HAP-1 (cell line): ENCODE measurements at regions not wholly inside any gene's neighbourhood (a gene's known extent, or its start where the extent isn't known, plus 50 kb on each side); places are given as distances from the start of the nearest gene placed in this dataset.
A peak's percentile ranks its signal among the peaks of the same experiment; 100 is the strongest.

Experiments
- DNase-seq, 2 experiments: peaks; one replicate each; pipeline ENCODE4 v3.0.0-alpha.2; 2016 to 2020; ENCODE audit warnings: low spot score in 2 of 2
- H3K27me3 ChIP-seq: fragments of 250-450 bp; sonication (Bioruptor Pico); 2 replicates; pipeline ENCODE4 v1.5.1; 2020; ENCODE audit warnings: low read depth, mild to moderate bottlenecking, moderate library complexity
- H3K36me3 ChIP-seq: fragments of 250-450 bp; sonication (Bioruptor Pico); replicated peaks from 2 replicates; pipeline ENCODE4 v1.5.1; 2020; ENCODE audit warnings: mild to moderate bottlenecking
- H3K4me1 ChIP-seq: fragments of 250-450 bp; sonication (Bioruptor Pico); 2 replicates; pipeline ENCODE4 v1.5.1; 2020; ENCODE audit warnings: mild to moderate bottlenecking
- H3K4me3 ChIP-seq: fragments of 250-450 bp; sonication (Bioruptor Pico); 2 replicates; pipeline ENCODE4 v1.5.1; 2020; ENCODE audit warnings: mild to moderate bottlenecking, moderate library complexity
- H3K9me3 ChIP-seq: fragments of 250-450 bp; sonication (Bioruptor Pico); 2 replicates; pipeline ENCODE4 v1.5.1; 2020; ENCODE audit warnings: mild to moderate bottlenecking, moderate library complexity
- in situ Hi-C: fragments of 300-500 bp; cut with MboI; formaldehyde crosslinking; loops from 3 replicates; pipeline ENCODE4 v1.14.3; 2020; ENCODE audit warnings: low sequenced_read_pairs, inconsistent platforms, mixed read lengths

GRCh38 chr16:62386411-62386810, 350.2 kb upstream of the CDH8 start:
- Histone ChIP-seq H3K4me3 (no peak overlapping the region), H3K4me1 (no peaks in the 10 kb centered on the region), H3K9me3 (no peaks in the 10 kb centered on the region), H3K36me3 (no peaks in the 10 kb centered on the region), H3K27me3 (no peaks in the 10 kb centered on the region)
- no peak for DNase-seq
- in situ Hi-C loops: no loop called here

- DNase-seq: no peak
- in situ Hi-C loops: no loop called here
- Histone ChIP-seq H3K36me3 (no peaks in the 10 kb centered on the region), H3K4me3 (no peak overlapping the region), H3K27me3 (no peaks in the 10 kb centered on the region), H3K9me3 (no peaks in the 10 kb centered on the region), H3K4me1 (no peaks in the 10 kb centered on the region)
These were observed 347.7 kb upstream of the CDH8 start for GRCh38 chr16:62383941-62384340.

- Histone ChIP-seq H3K4me3 (no peak overlapping the region), H3K9me3 (no peaks in the 10 kb centered on the region), H3K36me3 (no peaks in the 10 kb centered on the region), H3K27me3 (no peaks in the 10 kb centered on the region), H3K4me1 (peaks cover 5% of the 10 kb centered on the region)
- in situ Hi-C loops: no loop called here
- DNase-seq: no peak
These were observed 334.2 kb upstream of the CDH8 start for GRCh38 chr16:62370445-62370844.

- Histone ChIP-seq H3K4me3 (no peak overlapping the region), H3K27me3 (no peaks in the 10 kb centered on the region), H3K9me3 (no peaks in the 10 kb centered on the region), H3K4me1 (no peaks in the 10 kb centered on the region), H3K36me3 (no peaks in the 10 kb centered on the region)
- peak in 1 of 2 experiments; percentile 8 for DNase-seq
- in situ Hi-C loops: no loop called here
These were observed 327.3 kb upstream of the CDH8 start for GRCh38 chr16:62363501-62363900.

GRCh38 chr16:62353355-62353754, 317.1 kb upstream of the CDH8 start:
- Histone ChIP-seq H3K4me1 (no peaks in the 10 kb centered on the region), H3K9me3 (no peaks in the 10 kb centered on the region), H3K27me3 (no peaks in the 10 kb centered on the region), H3K36me3 (no peaks in the 10 kb centered on the region), H3K4me3 (no peak overlapping the region)
- in situ Hi-C loops: no loop called here
- no peak for DNase-seq

GRCh38 chr16:62342216-62342615, 306.0 kb upstream of the CDH8 start:
- in situ Hi-C loops: no loop called here
- Histone ChIP-seq H3K4me1 (no peaks in the 10 kb centered on the region), H3K36me3 (no peaks in the 10 kb centered on the region), H3K4me3 (no peak overlapping the region), H3K27me3 (no peaks in the 10 kb centered on the region), H3K9me3 (no peaks in the 10 kb centered on the region)
- no peak for DNase-seq

GRCh38 chr16:62335356-62335755, 299.1 kb upstream of the CDH8 start:
- Histone ChIP-seq H3K27me3 (no peaks in the 10 kb centered on the region), H3K36me3 (no peaks in the 10 kb centered on the region), H3K4me1 (no peaks in the 10 kb centered on the region), H3K9me3 (no peaks in the 10 kb centered on the region), H3K4me3 (no peak overlapping the region)
- in situ Hi-C loops: no loop called here
- DNase-seq: no peak

GRCh38 chr16:62321606-62322005, 285.4 kb upstream of the CDH8 start:
- no peak for DNase-seq
- Histone ChIP-seq H3K36me3 (no peaks in the 10 kb centered on the region), H3K27me3 (no peaks in the 10 kb centered on the region), H3K9me3 (no peaks in the 10 kb centered on the region), H3K4me1 (no peaks in the 10 kb centered on the region), H3K4me3 (no peak overlapping the region)
- in situ Hi-C loops: no loop called here

GRCh38 chr16:62298600-62298999, 262.4 kb upstream of the CDH8 start:
- no peak for DNase-seq
- Histone ChIP-seq H3K36me3 (no peaks in the 10 kb centered on the region), H3K27me3 (no peaks in the 10 kb centered on the region), H3K4me1 (no peaks in the 10 kb centered on the region), H3K4me3 (no peak overlapping the region), H3K9me3 (no peaks in the 10 kb centered on the region)
- in situ Hi-C loops: no loop called here

GRCh38 chr16:62294213-62294972, 258.2 kb upstream of the CDH8 start:
- Histone ChIP-seq H3K27me3 (no peaks in the 10 kb centered on the region), H3K9me3 (no peaks in the 10 kb centered on the region), H3K4me1 (no peaks in the 10 kb centered on the region), H3K36me3 (no peaks in the 10 kb centered on the region), H3K4me3 (no peak overlapping the region)
- in situ Hi-C loops: no loop called here
- DNase-seq: no peak

- in situ Hi-C loops: no loop called here
- DNase-seq: no peak
These were observed 252.9 kb upstream of the CDH8 start for GRCh38 chr16:62288990-62289629.

GRCh38 chr16:62280506-62280905, 244.3 kb upstream of the CDH8 start:
- Histone ChIP-seq H3K4me3 (no peak overlapping the region), H3K9me3 (no peaks in the 10 kb centered on the region), H3K36me3 (no peaks in the 10 kb centered on the region), H3K27me3 (no peaks in the 10 kb centered on the region), H3K4me1 (peaks cover 18% of the 10 kb centered on the region)
- no peak for DNase-seq
- in situ Hi-C loops: no loop called here

More at GRCh38 chr16:62288990-62289629, 252.9 kb upstream of the CDH8 start:
- Histone ChIP-seq H3K36me3 (no peaks in the 10 kb centered on the region), H3K27me3 (no peaks in the 10 kb centered on the region), H3K4me1 (no peaks in the 10 kb centered on the region), H3K4me3 (no peak overlapping the region), H3K9me3 (no peaks in the 10 kb centered on the region)

GRCh38 chr16:62277942-62278341, 241.7 kb upstream of the CDH8 start:
- H3K36me3 ChIP-seq: no peaks in the 10 kb centered on the region
- in situ Hi-C loops: no loop called here
- H3K27me3 ChIP-seq: no peaks in the 10 kb centered on the region
- H3K4me3 ChIP-seq: no peak overlapping the region
- H3K4me1 ChIP-seq: peaks cover 18% of the 10 kb centered on the region
- DNase-seq: no peak
- H3K9me3 ChIP-seq: no peaks in the 10 kb centered on the region

- no peaks in the 10 kb centered on the region for H3K36me3 ChIP-seq
- in situ Hi-C loops: no loop called here
- no peaks in the 10 kb centered on the region for H3K27me3 ChIP-seq
- H3K9me3 ChIP-seq: no peaks in the 10 kb centered on the region
- H3K4me1 ChIP-seq: peaks cover 18% of the 10 kb centered on the region
- peak; percentile 16 to 73 for DNase-seq
- no peak overlapping the region for H3K4me3 ChIP-seq
These were observed 240.4 kb upstream of the CDH8 start for GRCh38 chr16:62276637-62277036.
